Progenitor cell of endocrine pancreas (in vitro differentiated cells): ENCODE measurements at regions not wholly inside any gene's neighbourhood (a gene's known extent, or its start where the extent isn't known, plus 50 kb on each side); places are given as distances from the start of the nearest gene placed in this dataset.

Experiments used
- DNase-seq: peaks from one replicate; pipeline ENCODE4 v3.0.0; 2021; ENCODE audit warnings: low spot score; ENCODE audit not compliant: unreplicated experiment
- H3K27ac Mint-ChIP-seq: 2 replicates; pipeline ENCODE4 v1.8.0; 2021; ENCODE audit warnings: mild to moderate bottlenecking, moderate library complexity, mixed read lengths
- H3K27me3 Mint-ChIP-seq: 2 replicates; pipeline ENCODE4 v1.8.0; 2021; ENCODE audit warnings: mixed read lengths
- H3K36me3 Mint-ChIP-seq: 2 replicates; pipeline ENCODE4 v1.8.0; 2022; ENCODE audit warnings: mixed read lengths; ENCODE audit not compliant: insufficient read depth
- H3K4me1 Mint-ChIP-seq: 2 replicates; pipeline ENCODE4 v1.8.0; 2021; ENCODE audit warnings: low read depth, mixed read lengths
- H3K4me3 Mint-ChIP-seq: 2 replicates; pipeline ENCODE4 v1.8.0; 2021; ENCODE audit warnings: low read depth, mild to moderate bottlenecking, moderate library complexity, mixed read lengths
- H3K9me3 Mint-ChIP-seq: 2 replicates; pipeline ENCODE4 v1.8.0; 2021; ENCODE audit warnings: low read depth, mixed read lengths
- CTCF ChIP-seq: fragments of 200-600 bp; sonication (generic); IDR thresholded peaks from one replicate; pipeline ENCODE4 v1.5.0; 2021; ENCODE audit warnings: antibody characterized with exemption, mild to moderate bottlenecking; ENCODE audit not compliant: unreplicated experiment

DNA sequence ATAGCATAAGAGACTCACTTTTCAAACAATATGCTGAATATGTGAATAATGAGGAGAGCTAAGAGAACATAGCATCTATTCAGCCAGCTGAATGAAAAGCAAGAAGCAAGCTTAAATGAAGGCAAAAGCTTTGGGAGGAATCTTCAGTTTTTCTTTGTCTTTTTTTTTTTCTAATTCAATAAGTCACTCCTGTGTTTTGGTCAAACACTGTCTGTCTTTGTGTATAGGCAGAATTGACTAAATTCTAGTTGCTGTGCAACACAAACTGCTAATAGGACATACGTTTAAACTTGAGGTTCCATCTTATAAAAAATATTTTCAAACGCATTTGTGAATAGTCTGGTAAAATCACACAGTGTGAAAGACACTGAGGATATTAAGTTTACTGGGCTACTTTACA, 156.9 kb upstream of the KCNN2 start:
- Mint-ChIP-seq H3K27me3 (no peaks in the 10 kb centered on the region), H3K4me1 (no peaks in the 10 kb centered on the region), H3K27ac (no peak overlapping the region), H3K9me3 (peaks cover 4% of the 10 kb centered on the region), H3K36me3 (no peaks in the 10 kb centered on the region), H3K4me3 (no peak overlapping the region)
- TF ChIP-seq CTCF = no peak
- no peak for DNase-seq

GRCh38 chr5:114206640-114207039, 155.2 kb upstream of the KCNN2 start:
- H3K36me3 Mint-ChIP-seq = no peaks in the 10 kb centered on the region
- no peak for DNase-seq
- no peaks in the 10 kb centered on the region for H3K9me3 Mint-ChIP-seq
- H3K27me3 Mint-ChIP-seq = no peaks in the 10 kb centered on the region
- H3K27ac Mint-ChIP-seq = no peak overlapping the region
- TF ChIP-seq CTCF = no peak
- H3K4me1 Mint-ChIP-seq = no peaks in the 10 kb centered on the region
- no peak overlapping the region for H3K4me3 Mint-ChIP-seq

- Mint-ChIP-seq H3K27ac (no peak overlapping the region), H3K9me3 (no peaks in the 10 kb centered on the region), H3K36me3 (no peaks in the 10 kb centered on the region), H3K4me1 (no peaks in the 10 kb centered on the region), H3K4me3 (no peak overlapping the region), H3K27me3 (no peaks in the 10 kb centered on the region)
- DNase-seq = no peak
- no peak for TF ChIP-seq CTCF
Observed at GRCh38 chr5:114207615-114208014, 154.3 kb upstream of the KCNN2 start.

GRCh38 chr5:114208120-114208519, 153.8 kb upstream of the KCNN2 start:
- H3K4me1 Mint-ChIP-seq = no peaks in the 10 kb centered on the region
- H3K4me3 Mint-ChIP-seq = no peak overlapping the region
- H3K9me3 Mint-ChIP-seq = no peaks in the 10 kb centered on the region
- no peaks in the 10 kb centered on the region for H3K36me3 Mint-ChIP-seq
- no peak overlapping the region for H3K27ac Mint-ChIP-seq
- H3K27me3 Mint-ChIP-seq = no peaks in the 10 kb centered on the region
- DNase-seq = no peak
- no peak for TF ChIP-seq CTCF

DNA sequence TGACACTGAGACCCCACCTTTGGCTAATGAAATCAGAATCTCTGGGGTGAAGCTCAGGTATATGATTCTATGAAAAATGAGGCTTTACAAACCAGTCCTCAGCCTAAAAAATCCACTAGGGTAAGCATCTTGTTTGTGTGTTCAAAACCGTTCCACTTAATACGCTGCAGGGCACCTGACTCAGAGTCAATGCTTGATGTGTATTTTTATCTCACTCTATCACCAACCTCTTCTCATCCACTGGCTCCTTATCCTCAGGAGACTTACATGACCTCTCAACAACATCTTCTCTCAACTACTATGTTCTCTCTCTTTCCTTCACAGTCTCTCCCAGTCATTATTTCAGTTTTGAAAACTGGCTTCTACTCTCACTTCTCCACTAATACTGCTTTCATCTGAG, 153.3 kb upstream of the KCNN2 start:
- Mint-ChIP-seq H3K4me3 (no peak overlapping the region), H3K36me3 (no peaks in the 10 kb centered on the region), H3K4me1 (no peaks in the 10 kb centered on the region), H3K27ac (no peak overlapping the region), H3K27me3 (no peaks in the 10 kb centered on the region), H3K9me3 (no peaks in the 10 kb centered on the region)
- DNase-seq = no peak
- TF ChIP-seq CTCF = no peak

- TF ChIP-seq CTCF = no peak
- Mint-ChIP-seq H3K4me1 (no peaks in the 10 kb centered on the region), H3K9me3 (no peaks in the 10 kb centered on the region), H3K27ac (no peak overlapping the region), H3K27me3 (no peaks in the 10 kb centered on the region), H3K4me3 (no peak overlapping the region), H3K36me3 (no peaks in the 10 kb centered on the region)
- no peak for DNase-seq
Observed at GRCh38 chr5:114210662-114211061, 151.2 kb upstream of the KCNN2 start.
